Tibial artery (tissue), 4 donors: ENCODE measurements at regions not wholly inside any gene's neighbourhood (a gene's known extent, or its start where the extent isn't known, plus 50 kb on each side); places are given as distances from the start of the nearest gene placed in this dataset.

Experiments
- DNase-seq, 2 donors: peaks; one replicate each; pipeline ENCODE4 v3.0.0-alpha.2; 2019
- H3K27ac ChIP-seq, 2 donors: fragments of 200-600 bp; sonication (generic) in 1 of 2; 1 replicate in 1 of 2; 2 replicates in 1 of 2; pipeline ENCODE4 v1.5.1; 2018 to 2019; ENCODE audit warnings: mild to moderate bottlenecking in 1 of 2
- H3K27me3 ChIP-seq, 2 donors: fragments of 200-600 bp; sonication (generic) in 1 of 2; one replicate each; pipeline versions ENCODE4 v1.5.1 to v1.6.0; 2016 to 2019
- H3K36me3 ChIP-seq, 3 donors: fragments of 200-600 bp; sonication (generic) in 2 of 3; one replicate each; pipeline ENCODE4 v1.5.1; 2016 to 2019; ENCODE audit warnings: mild to moderate bottlenecking in 2 of 3
- H3K4me1 ChIP-seq, 4 donors: fragments of 200-600 bp; sonication (generic) in 2 of 4; 1 replicate in 3 of 4; 2 replicates in 1 of 4; pipeline ENCODE4 v1.5.1; 2016 to 2019
- H3K4me3 ChIP-seq, 2 donors: fragments of 200-600 bp; sonication (generic) in 1 of 2; 1 replicate in 1 of 2; 2 replicates in 1 of 2; pipeline ENCODE4 v1.5.1; 2018 to 2019; ENCODE audit warnings: mild to moderate bottlenecking in 2 of 2
- H3K9me3 ChIP-seq, 3 donors: fragments of 200-600 bp; sonication (generic) in 1 of 3; one replicate each; pipeline ENCODE4 v1.5.1; 2016 to 2019
- CTCF ChIP-seq, 2 experiments: fragments of 200-600 bp in 1 of 2; fragments of 450-650 bp in 1 of 2; IDR thresholded peaks; one replicate each; pipeline ENCODE4 v1.5.1; 2017 to 2019; ENCODE audit warnings: antibody characterized with exemption in 2 of 2, mild to moderate bottlenecking in 1 of 2, moderate library complexity in 1 of 2
- intact Hi-C: fragments of 100-400 bp; cut with DNase I; formaldehyde crosslinking; loops from one replicate; pipeline ENCODE4 v1.15.0; 2023; ENCODE audit warnings: low total_unique reads

- Histone ChIP-seq H3K27ac (no peak overlapping the region), H3K9me3 (no peaks in the 10 kb centered on the region), H3K4me3 (no peak overlapping the region), H3K27me3 (no peaks in the 10 kb centered on the region), H3K4me1 (no peaks in the 10 kb centered on the region), H3K36me3 (no peaks in the 10 kb centered on the region)
- intact Hi-C loops, result no loop called here
- DNase-seq, result no peak
- TF ChIP-seq CTCF (IDR thresholded peaks at IDR 0.05), result no peak
These were observed 165.6 kb downstream of the RCN1 start for GRCh38 chr11:32256466-32256865.

- H3K36me3 ChIP-seq, result no peaks in the 10 kb centered on the region
- H3K27ac ChIP-seq, result no peak overlapping the region
- H3K9me3 ChIP-seq, result no peaks in the 10 kb centered on the region
- intact Hi-C loops, result no loop called here
- no peaks in the 10 kb centered on the region for H3K4me1 ChIP-seq
- H3K27me3 ChIP-seq, result no peaks in the 10 kb centered on the region
- no peak for TF ChIP-seq CTCF (IDR thresholded peaks at IDR 0.05)
- DNase-seq, result peak in 1 of 2 donors; percentile 25
- H3K4me3 ChIP-seq, result no peak overlapping the region
These were observed 168.8 kb downstream of the RCN1 start for GRCh38 chr11:32259641-32260081.

GRCh38 chr11:32262367-32262766 is 171.5 kb downstream of the RCN1 start:
- intact Hi-C loops, result no loop called here
- Histone ChIP-seq H3K4me3 (no peak overlapping the region), H3K9me3 (no peaks in the 10 kb centered on the region), H3K36me3 (no peaks in the 10 kb centered on the region), H3K4me1 (no peaks in the 10 kb centered on the region), H3K27ac (no peak overlapping the region), H3K27me3 (no peaks in the 10 kb centered on the region)
- TF ChIP-seq CTCF (IDR thresholded peaks at IDR 0.05), result no peak
- no peak for DNase-seq

GRCh38 chr11:32265911-32266310 is 169.4 kb downstream of the WT1 start:
- no peak for DNase-seq
- intact Hi-C loops, result no loop called here
- Histone ChIP-seq H3K4me3 (no peak overlapping the region), H3K36me3 (no peaks in the 10 kb centered on the region), H3K27ac (no peak overlapping the region), H3K9me3 (no peaks in the 10 kb centered on the region), H3K4me1 (no peaks in the 10 kb centered on the region), H3K27me3 (no peaks in the 10 kb centered on the region)
- TF ChIP-seq CTCF (IDR thresholded peaks at IDR 0.05), result no peak

GRCh38 chr11:32266601-32267000 is 168.7 kb downstream of the WT1 start:
- Histone ChIP-seq H3K27me3 (no peaks in the 10 kb centered on the region), H3K36me3 (no peaks in the 10 kb centered on the region), H3K27ac (no peak overlapping the region), H3K4me3 (no peak overlapping the region), H3K4me1 (no peaks in the 10 kb centered on the region), H3K9me3 (no peaks in the 10 kb centered on the region)
- intact Hi-C loops, result no loop called here
- no peak for DNase-seq
- no peak for TF ChIP-seq CTCF (IDR thresholded peaks at IDR 0.05)

GRCh38 chr11:32267679-32268187 is 167.6 kb downstream of the WT1 start:
- no peak overlapping the region for H3K27ac ChIP-seq
- intact Hi-C loops, result no loop called here
- no peaks in the 10 kb centered on the region for H3K4me1 ChIP-seq
- no peak for DNase-seq
- no peak overlapping the region for H3K4me3 ChIP-seq
- TF ChIP-seq CTCF (IDR thresholded peaks at IDR 0.05), result no peak
- H3K36me3 ChIP-seq, result no peaks in the 10 kb centered on the region
- H3K9me3 ChIP-seq, result no peaks in the 10 kb centered on the region
- no peaks in the 10 kb centered on the region for H3K27me3 ChIP-seq
